GM19463 (cell line): ENCODE measurements at regions not wholly inside any gene's neighbourhood (a gene's known extent, or its start where the extent isn't known, plus 50 kb on each side); places are given as distances from the start of the nearest gene placed in this dataset.
A peak's percentile ranks its signal among the peaks of the same experiment; 100 is the strongest.
"Not testable (repeated sequence)": the region's sequence is repeated elsewhere in the genome, so short reads cannot be mapped to it uniquely, and the experiment has no call there.

Source experiments
- ATAC-seq: cut with Tn5 transposase; IDR thresholded peaks from one replicate; pipeline ENCODE4 v1.9.1; 2021; ENCODE audit warnings: mild to moderate bottlenecking, moderate library complexity; ENCODE audit not compliant: unreplicated experiment

- no peak for ATAC-seq
Observed at GRCh38 chr2:20499387-20499786, 52.5 kb downstream of the RHOB start.

- no peak for ATAC-seq
Observed at GRCh38 chr2:20501974-20502373, 55.1 kb downstream of the RHOB start.

- ATAC-seq = not testable (repeated sequence)
Observed at GRCh38 chr2:20502496-20502895, 55.6 kb downstream of the RHOB start.

DNA sequence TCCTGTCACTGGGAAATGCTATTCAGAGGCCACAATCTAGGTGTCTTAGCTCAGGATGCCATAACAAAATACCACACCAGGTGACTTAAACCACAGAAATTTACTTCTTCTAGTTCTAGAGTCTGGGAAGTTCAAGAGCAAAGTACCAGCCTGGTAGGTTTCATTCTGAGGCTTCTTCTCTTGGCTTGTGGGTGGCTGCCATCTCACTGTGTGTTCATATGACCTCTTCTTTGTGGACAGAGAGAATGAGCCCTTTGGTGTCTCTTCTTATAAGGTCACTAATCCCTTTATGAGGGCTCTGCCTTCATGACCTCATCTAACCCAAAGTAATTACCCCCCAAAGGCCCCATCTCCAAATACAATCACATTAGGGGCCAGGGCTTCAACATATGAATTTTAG lies 57.3 kb downstream of the RHOB start:
- ATAC-seq = peak; percentile 37

GRCh38 chr2:20506201-20506685 lies 59.4 kb downstream of the RHOB start:
- ATAC-seq = no peak

GRCh38 chr2:20507166-20507692 lies 60.4 kb downstream of the RHOB start:
- peak; percentile 93 for ATAC-seq

DNA sequence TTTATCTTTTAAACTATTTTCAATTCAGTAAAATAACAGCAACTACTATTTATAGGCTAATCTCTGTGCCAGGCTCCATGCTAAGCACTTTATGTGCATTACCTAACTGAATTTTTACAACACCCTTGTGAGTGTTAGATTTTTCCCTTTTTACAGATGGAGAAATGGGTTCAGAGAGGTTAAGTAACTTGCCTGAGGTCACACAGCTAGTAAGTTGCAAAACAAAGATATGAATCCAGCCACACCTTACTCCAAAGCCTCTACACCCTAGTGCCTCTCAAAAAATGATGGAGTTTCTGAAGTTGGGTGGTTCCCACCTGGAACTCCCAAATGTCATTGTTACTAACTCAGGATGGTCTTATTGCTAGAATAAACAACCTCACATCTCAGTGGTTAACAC lies 60.8 kb downstream of the RHOB start:
- ATAC-seq = no peak

- no peak for ATAC-seq
Observed at GRCh38 chr2:20509301-20509769, 62.5 kb downstream of the RHOB start.

GRCh38 chr2:20509770-20510490 lies 63.1 kb downstream of the RHOB start:
- ATAC-seq = no peak

DNA sequence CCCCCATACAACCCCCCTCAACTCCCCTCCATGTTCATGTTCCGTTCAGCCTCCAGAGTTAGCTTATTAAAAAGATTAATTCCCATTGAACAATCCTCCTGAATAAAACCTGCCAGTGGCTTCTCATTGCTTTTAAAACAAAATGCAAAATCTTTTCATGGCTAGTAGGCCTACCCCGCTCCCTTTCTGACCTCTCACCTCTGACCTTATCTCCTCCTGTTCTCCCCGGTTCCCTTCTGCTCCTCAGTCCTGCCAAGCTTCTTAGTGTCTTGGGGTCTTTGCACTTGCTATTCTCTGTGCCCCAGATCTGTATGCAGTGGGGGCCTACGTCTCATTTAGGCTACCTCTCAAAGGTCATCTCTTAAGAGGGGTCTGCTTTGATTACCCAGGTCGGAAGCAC lies 64.3 kb downstream of the RHOB start:
- ATAC-seq = no peak

DNA sequence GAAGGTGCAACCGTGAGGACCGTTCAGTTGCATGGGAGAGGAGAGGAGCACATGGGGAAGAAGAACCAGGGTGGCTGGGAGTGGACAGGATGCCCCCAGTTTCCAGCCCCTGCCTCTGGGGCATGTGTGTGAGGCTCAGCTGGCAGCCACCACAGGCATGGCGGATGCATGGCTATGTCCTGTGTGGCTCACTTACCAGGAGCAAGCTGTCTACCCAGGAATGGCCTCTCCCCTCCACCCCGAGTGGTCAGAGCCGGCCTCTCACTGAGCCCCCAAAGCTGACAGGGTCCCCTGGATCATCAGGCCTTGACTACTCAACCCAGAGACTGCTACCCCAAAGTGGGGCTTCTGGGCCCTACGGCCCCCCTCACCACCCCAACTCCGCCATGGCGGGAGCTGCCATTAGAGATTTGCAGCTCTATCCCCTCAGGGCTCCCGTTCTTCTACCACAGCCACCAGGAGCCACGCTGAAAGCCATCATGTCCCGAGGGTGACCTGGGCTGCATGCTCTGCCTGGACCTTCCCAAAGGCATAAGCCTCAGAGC lies 65.3 kb downstream of the RHOB start:
- no peak for ATAC-seq

- no peak for ATAC-seq
Observed at GRCh38 chr2:20513946-20514345, 67.1 kb downstream of the RHOB start.

- ATAC-seq = no peak
Observed at GRCh38 chr2:20514596-20515269, 67.9 kb downstream of the RHOB start.

GRCh38 chr2:20515290-20516220 lies 68.7 kb downstream of the RHOB start:
- no peak for ATAC-seq

GRCh38 chr2:20516291-20516645 lies 69.4 kb downstream of the RHOB start:
- ATAC-seq = no peak

DNA sequence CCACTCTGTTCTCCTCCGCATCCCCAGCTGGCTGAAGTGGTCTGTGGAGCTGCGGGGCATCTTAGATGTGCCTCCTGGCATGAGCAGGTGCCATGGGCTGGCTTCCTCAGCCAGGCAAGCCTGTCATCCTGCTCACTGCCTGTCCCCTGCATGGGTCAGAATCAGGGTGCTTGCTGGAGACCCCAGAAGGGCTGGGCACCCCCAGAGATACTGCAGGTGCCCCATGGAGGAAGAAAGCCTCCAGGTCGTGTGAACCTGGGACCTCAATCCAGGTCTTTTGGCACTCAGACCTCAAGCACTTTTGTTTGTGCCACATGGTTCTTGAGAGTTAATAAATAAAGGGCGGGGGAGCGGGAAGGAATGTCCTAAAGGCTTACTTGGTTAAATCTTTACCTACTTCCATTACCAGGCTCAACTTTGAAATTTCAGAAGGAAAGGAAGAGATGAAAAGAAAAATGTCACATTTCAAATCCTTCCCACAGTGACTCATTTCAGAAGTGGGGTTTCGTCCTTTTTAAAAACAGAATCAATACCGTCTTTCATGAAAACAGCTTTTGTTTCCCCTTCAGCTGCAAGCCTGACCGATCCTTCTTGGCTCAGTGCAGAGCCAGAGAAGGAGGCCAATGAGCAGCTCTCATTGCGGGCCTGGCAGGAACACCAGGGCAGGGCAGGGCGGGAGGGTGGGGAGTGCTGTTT lies 69.9 kb downstream of the RHOB start:
- peak; percentile 94 for ATAC-seq

GRCh38 chr2:20519309-20519708 lies 72.4 kb downstream of the RHOB start:
- ATAC-seq = no peak

DNA sequence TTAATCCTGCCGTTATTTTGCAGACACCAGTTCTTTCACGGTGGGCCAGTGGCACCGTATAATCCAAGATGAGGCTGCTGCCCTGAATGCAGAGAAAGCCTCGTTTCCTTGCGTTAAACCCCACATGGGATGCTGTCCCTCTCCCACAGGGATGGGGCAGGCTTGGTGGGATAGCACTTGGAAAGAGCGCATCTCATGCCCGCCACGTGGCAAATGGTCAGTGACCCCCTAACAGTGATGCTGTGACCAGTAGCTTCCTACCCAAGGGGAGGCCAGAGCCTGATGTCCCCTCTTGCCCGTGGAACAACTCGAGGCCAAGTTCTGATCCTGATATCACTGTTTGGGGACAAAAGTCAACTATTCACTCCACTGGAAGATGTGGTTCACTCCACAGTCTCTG lies 73.3 kb downstream of the RHOB start:
- no peak for ATAC-seq

- ATAC-seq = no peak
Observed at GRCh38 chr2:20521193-20521592, 74.3 kb downstream of the RHOB start.

DNA sequence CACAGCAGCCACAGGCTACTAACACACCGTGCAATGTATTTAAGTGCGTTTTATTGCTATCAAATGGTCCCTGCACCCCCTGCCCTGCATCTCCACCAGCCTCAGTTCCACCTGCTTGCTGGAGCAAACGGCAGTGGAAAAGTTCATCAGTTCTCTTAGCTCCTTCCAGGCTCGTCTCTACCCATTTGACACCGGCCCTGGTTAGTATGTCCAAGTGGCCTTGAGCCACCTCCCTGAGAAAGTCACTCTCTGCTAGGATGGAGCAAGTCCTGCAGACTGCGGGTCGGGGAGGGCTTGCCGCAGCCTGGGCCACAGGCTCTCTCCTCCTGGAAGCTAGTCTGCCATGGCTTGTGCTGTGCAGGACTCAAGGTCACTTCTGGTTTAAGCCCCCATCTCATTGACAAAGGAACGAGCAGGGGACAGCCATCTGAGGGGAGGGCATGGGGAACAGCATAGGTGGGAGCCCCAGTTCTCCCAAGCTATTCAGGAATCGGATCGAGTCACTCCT lies 74.9 kb downstream of the RHOB start:
- ATAC-seq = no peak
